22Rv1 (cell line): ENCODE measurements at regions not wholly inside any gene's neighbourhood (a gene's known extent, or its start where the extent isn't known, plus 50 kb on each side); places are given as distances from the start of the nearest gene placed in this dataset.

Experiments
- ZFX ChIP-seq: fragments of 450-650 bp; IDR thresholded peaks from 2 replicates; pipeline ENCODE4 v1.6.1; 2017; ENCODE audit warnings: antibody characterized with exemption, borderline replicate concordance
- TF ChIP-seq, protein P1 (sequence below): fragments of 450-650 bp; IDR thresholded peaks from 2 replicates; pipeline ENCODE4 v1.5.1; 2017; ENCODE audit warnings: mild to moderate bottlenecking

DNA sequence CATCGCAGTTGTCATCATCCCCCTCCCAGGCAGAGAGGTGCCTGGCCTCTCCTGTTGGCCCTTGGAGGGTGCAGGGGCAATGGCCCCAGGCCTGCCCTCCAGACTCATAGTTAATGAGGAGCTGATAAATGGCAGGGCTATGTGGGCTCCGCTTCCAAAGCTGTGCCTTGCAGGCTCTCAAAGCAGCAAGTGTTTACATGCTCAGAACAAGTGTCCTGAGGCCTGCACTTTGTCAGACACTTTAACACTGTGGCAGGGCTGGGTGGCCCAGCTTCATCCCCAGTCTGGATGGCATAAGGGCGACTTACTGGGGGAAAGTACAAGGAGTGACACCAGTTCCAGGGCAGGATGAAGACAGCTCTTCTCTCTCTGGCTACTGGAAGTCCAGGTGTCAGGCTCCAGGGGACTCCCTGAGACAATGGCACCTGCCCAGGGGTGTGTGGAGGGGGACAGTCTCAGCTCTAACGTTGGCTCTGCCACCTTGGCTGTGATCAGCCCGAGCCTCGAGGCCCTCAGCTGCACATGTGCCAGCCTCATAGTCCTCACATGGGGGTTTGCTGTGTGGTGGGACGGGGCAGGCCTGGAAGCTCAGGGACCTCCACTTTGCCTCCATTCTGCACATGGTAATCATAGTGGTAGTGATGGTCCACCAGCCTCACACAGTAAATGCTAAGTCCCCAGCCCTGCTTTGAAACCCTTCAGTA, 153.4 kb downstream of the BARX1 start:
- TF ChIP-seq, protein P1, sequence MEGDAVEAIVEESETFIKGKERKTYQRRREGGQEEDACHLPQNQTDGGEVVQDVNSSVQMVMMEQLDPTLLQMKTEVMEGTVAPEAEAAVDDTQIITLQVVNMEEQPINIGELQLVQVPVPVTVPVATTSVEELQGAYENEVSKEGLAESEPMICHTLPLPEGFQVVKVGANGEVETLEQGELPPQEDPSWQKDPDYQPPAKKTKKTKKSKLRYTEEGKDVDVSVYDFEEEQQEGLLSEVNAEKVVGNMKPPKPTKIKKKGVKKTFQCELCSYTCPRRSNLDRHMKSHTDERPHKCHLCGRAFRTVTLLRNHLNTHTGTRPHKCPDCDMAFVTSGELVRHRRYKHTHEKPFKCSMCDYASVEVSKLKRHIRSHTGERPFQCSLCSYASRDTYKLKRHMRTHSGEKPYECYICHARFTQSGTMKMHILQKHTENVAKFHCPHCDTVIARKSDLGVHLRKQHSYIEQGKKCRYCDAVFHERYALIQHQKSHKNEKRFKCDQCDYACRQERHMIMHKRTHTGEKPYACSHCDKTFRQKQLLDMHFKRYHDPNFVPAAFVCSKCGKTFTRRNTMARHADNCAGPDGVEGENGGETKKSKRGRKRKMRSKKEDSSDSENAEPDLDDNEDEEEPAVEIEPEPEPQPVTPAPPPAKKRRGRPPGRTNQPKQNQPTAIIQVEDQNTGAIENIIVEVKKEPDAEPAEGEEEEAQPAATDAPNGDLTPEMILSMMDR: no peak
- TF ChIP-seq ZFX: no peak
